ENCODE measurements at regions not wholly inside any gene's neighbourhood (a gene's known extent, or its start where the extent isn't known, plus 50 kb on each side); places are given as distances from the start of the nearest gene placed in this dataset.
"Not testable (repeated sequence)": the region's sequence is repeated elsewhere in the genome, so short reads cannot be mapped to it uniquely, and the experiment has no call there.

DNA sequence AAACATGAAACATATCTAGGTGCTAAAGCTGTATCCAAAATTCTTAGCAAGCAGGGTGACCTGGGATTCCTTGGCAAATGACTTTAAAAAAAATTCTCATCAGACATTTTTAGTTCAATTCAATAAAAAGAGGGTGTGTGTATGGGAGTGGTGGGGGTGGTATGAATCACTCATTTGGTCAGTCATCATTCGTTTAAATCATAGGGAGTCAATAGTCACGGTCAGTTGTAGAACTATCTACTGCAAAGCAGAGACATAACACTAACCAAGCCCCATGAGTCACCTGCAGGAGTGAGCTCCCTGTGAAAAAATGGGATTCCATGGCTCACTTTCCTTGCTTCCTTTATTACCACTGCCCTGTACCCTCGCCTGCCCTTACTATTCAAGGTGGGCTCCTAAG is 380.6 kb upstream of the TCF4 start:
- Histone ChIP-seq H3K4me3 (ENCODE audit: low read depth, low read length) (no peak overlapping the region), H3K4me1 (ENCODE audit: insufficient read depth) (no peaks in the 10 kb centered on the region), H3K36me3 (ENCODE audit: insufficient read depth) (no peaks in the 10 kb centered on the region), H3K27ac (ENCODE audit: low read depth) (no peak overlapping the region)
- 96% methylated on average over 3 of the region's 3 CpGs for WGBS
- no peak for DNase-seq (ENCODE audit: extremely low spot score)

DNA sequence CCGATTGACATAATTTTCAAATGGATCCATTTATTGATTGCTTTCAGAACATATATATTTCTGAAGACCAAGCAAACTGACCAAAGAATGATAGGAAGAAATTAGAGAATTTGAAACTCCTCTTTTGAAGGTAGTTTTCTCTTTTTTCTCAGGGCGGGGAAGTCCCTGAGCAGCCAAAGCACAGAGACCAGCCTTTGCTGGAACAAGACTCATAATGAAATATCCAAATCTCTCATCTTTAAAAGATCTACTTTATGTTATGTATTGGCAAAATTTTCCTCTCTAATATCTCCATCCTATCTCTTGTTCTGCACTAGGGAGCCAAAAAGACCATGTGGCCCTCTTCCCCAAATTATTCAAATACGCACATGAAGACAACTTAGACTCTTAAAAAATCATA is 379.0 kb upstream of the TCF4 start:
- no peak overlapping the region for H3K4me3 ChIP-seq (ENCODE audit: low read depth, low read length)
- H3K4me1 ChIP-seq (ENCODE audit: insufficient read depth): no peaks in the 10 kb centered on the region
- 92% methylated on average over 3 of the region's 3 CpGs for WGBS
- no peak overlapping the region for H3K27ac ChIP-seq (ENCODE audit: low read depth)
- H3K36me3 ChIP-seq (ENCODE audit: insufficient read depth): no peaks in the 10 kb centered on the region
- no peak for DNase-seq (ENCODE audit: extremely low spot score)

DNA sequence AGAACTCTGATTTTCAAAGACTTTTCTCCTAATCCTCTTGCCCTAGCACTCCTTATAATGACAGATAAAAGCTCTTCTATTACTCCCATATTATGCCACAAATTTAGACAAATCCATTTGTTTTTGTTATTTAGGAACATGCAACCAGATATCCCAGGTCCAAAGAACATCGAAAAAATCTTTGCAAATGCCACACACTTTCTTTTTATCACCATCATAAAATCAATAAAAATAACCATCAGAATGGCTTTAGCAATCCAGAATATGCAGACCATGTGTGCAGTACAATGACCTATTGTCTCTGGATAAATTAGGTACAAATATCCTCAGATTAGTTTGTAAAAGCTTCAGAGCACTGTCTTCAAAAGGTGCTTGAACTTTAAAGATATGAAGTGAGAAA is 376.2 kb upstream of the TCF4 start:
- no peak overlapping the region for H3K4me3 ChIP-seq (ENCODE audit: low read depth, low read length)
- WGBS: 46% methylated on average over 1 of the region's 1 CpG
- H3K27ac ChIP-seq (ENCODE audit: low read depth): no peak overlapping the region
- no peaks in the 10 kb centered on the region for H3K36me3 ChIP-seq (ENCODE audit: insufficient read depth)
- no peaks in the 10 kb centered on the region for H3K4me1 ChIP-seq (ENCODE audit: insufficient read depth)
- DNase-seq (ENCODE audit: extremely low spot score): no peak

DNA sequence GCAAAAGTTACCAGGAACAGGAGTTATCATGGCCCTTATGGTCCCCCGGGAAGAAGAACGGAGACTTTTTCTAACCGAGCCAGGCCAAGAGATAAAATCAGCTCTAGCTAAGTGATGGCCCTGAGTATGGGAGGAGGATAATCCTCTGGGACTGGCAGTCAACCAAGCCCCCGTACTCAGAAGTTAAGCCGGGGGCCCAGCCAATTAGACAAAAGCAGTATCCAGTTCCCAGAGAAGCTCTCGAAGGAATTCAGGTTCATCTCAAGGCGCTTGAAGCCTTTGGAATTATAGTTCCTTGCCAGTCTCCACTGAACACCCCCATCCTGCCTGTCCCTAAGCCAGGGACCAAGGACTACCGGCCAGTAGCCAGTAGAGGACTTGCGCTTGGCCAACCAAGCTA is 365.3 kb upstream of the TCF4 start:
- DNase-seq (ENCODE audit: extremely low spot score): no peak
- 59% methylated on average over 9 of the region's 9 CpGs for WGBS
- no peak overlapping the region for H3K27ac ChIP-seq (ENCODE audit: low read depth)
- no peaks in the 10 kb centered on the region for H3K4me1 ChIP-seq (ENCODE audit: insufficient read depth)
- no peaks in the 10 kb centered on the region for H3K36me3 ChIP-seq (ENCODE audit: insufficient read depth)
- H3K4me3 ChIP-seq (ENCODE audit: low read depth, low read length): no peak overlapping the region

DNA sequence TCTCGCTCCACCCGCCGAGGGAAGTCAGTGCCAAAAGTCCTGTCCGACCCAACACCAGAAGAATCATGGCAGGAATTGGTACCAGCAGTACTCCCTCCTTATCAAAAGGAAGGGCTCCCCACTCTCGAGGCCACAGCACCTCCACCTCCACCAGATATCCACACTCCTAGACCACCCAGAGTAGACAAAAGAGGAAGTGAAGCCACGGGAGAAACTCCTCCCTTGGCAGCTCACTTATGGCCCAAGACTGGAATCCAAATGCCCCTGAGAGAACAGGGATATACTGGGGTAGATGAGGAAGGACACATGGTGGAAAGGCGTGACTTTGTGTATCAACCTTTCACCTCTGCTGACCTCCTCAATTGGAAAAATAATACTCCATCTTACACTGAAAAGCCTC is 363.7 kb upstream of the TCF4 start:
- H3K36me3 ChIP-seq (ENCODE audit: insufficient read depth); H3K4me1 ChIP-seq (ENCODE audit: insufficient read depth); H3K27ac ChIP-seq (ENCODE audit: low read depth); H3K4me3 ChIP-seq (ENCODE audit: low read depth, low read length); DNase-seq (ENCODE audit: extremely low spot score): not testable (repeated sequence)
- WGBS: 86% methylated on average over 7 of the region's 7 CpGs

DNA sequence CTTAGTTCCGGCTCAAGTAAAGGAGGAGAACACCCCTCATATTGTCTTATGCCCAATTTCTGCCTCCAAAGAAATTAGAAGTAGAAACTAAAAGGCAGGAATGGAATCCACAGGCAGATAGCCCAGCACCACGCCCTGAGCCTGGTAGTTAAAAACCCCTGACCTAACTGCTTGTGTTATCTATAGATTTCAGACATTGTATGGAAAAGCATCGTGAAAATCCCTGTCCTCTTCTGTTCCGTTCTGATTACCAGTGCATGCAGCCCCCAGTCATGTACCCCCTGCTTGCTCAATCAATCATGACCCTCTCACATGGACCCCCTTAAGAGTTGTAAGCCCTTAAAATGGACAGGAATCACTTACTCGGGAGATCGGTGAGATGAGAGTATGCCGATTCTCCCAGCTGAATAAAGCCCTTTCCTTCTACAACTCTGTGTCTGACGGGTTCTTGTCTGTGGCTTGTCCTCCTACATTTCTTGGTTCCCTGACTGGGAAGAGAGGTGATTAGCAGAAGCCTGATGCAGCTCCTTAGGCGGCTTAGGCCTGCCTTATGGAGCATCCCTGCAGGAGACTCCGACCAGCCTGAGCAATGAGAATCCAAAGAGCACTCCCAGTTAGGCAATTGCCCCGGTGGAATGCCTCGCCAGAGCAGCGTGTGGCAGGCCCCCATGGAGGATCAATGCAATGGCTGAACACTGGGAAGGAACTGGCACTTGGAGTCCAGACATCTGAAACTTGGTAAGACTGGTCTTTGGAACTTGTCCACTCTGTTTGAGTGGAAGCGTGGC is 362.6 kb upstream of the TCF4 start:
- 95% methylated on average over 14 of the region's 14 CpGs for WGBS
- Histone ChIP-seq H3K4me3 (ENCODE audit: low read depth, low read length) (no peak overlapping the region), H3K36me3 (ENCODE audit: insufficient read depth) (no peaks in the 10 kb centered on the region), H3K27ac (ENCODE audit: low read depth) (no peak overlapping the region), H3K4me1 (ENCODE audit: insufficient read depth) (no peaks in the 10 kb centered on the region)
- DNase-seq (ENCODE audit: extremely low spot score): no peak

DNA sequence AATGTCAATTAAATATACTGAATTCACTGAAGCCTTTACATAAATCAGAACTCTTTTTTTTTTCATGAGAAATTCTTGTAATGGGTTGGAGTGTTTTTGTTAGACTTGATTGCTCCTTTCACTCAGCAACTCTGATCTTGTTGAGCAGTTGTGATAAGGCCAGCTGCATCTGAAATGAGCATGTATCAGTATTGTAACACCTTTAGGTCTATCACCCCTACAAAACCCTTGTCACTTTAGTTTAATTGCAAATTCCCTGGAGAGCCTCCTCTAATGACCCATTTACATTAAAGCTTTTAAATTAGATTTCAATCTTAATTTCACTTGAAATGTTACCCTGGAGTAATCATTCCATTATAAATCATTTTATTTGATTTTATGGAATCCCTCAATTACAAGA is 346.8 kb upstream of the TCF4 start:
- no peak overlapping the region for H3K27ac ChIP-seq (ENCODE audit: low read depth)
- H3K4me1 ChIP-seq (ENCODE audit: insufficient read depth): no peaks in the 10 kb centered on the region
- DNase-seq (ENCODE audit: extremely low spot score): no peak
- H3K4me3 ChIP-seq (ENCODE audit: low read depth, low read length): no peak overlapping the region
- H3K36me3 ChIP-seq (ENCODE audit: insufficient read depth): no peaks in the 10 kb centered on the region

DNA sequence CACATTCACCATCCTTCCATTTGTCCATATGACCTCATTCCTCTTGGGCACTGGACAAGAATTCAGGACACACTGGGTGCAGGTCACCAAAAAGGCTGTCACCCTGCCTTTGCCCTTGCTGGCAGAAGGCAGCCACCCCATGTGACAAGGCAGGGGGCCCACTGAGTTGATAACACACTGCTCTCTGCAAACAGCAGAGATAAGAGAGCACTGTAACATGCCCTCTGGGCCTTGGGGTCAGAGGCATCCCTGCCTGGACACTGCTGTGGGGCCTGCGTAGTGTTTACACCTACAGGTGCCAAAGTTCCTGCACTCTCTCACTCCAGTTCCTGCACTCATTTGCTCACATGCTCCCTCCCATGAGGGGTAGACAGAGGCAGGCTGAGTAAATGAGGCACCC is 344.7 kb upstream of the TCF4 start:
- H3K27ac ChIP-seq (ENCODE audit: low read depth): no peak overlapping the region
- 80% methylated on average over 1 of the region's 1 CpG for WGBS
- no peaks in the 10 kb centered on the region for H3K4me1 ChIP-seq (ENCODE audit: insufficient read depth)
- no peak for DNase-seq (ENCODE audit: extremely low spot score)
- no peak overlapping the region for H3K4me3 ChIP-seq (ENCODE audit: low read depth, low read length)
- H3K36me3 ChIP-seq (ENCODE audit: insufficient read depth): no peaks in the 10 kb centered on the region

DNA sequence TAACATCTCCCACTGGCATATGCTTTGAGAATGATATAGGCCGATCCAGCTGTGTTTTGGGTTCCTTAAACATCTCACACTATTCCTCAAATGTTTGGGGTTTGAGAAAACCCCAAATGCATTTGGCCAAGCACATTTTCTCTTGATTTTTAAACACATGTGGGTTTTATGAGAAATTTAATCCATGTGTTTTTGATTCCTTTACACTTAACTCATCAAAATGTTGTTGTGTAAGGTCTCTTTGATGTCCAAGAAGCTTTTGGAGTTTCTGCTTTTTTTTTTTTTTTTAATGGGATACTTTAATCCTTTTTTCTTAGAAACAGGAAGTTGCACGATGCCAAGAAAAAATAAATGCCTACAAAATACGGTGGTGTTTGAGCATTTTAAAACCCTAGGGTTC is 339.8 kb upstream of the TCF4 start:
- 28% methylated on average over 3 of the region's 3 CpGs for WGBS
- no peak overlapping the region for H3K4me3 ChIP-seq (ENCODE audit: low read depth, low read length)
- no peaks in the 10 kb centered on the region for H3K36me3 ChIP-seq (ENCODE audit: insufficient read depth)
- no peak for DNase-seq (ENCODE audit: extremely low spot score)
- H3K27ac ChIP-seq (ENCODE audit: low read depth): no peak overlapping the region
- no peaks in the 10 kb centered on the region for H3K4me1 ChIP-seq (ENCODE audit: insufficient read depth)

DNA sequence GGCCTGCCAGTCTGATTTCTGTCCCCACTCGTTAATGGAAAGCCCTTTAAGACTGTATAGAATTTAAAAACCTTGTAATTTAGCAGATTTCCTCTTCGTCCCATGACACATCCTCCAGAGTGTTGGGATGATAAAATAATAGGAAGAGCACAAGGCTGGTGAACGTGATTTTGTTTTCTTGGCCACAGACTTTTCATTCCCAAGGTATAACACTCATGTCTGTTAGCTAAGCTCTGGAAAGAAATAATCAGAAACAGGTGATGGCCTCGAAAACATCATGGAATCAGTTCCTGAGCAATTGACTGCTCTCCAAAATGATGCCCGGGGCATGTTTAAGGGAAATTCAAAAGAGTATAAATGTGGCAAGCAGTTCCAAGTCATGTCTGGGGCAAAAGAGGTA is 337.8 kb upstream of the TCF4 start:
- 78% methylated on average over 5 of the region's 5 CpGs for WGBS
- no peak overlapping the region for H3K4me3 ChIP-seq (ENCODE audit: low read depth, low read length)
- no peaks in the 10 kb centered on the region for H3K36me3 ChIP-seq (ENCODE audit: insufficient read depth)
- no peak overlapping the region for H3K27ac ChIP-seq (ENCODE audit: low read depth)
- DNase-seq (ENCODE audit: extremely low spot score): no peak
- no peaks in the 10 kb centered on the region for H3K4me1 ChIP-seq (ENCODE audit: insufficient read depth)

DNA sequence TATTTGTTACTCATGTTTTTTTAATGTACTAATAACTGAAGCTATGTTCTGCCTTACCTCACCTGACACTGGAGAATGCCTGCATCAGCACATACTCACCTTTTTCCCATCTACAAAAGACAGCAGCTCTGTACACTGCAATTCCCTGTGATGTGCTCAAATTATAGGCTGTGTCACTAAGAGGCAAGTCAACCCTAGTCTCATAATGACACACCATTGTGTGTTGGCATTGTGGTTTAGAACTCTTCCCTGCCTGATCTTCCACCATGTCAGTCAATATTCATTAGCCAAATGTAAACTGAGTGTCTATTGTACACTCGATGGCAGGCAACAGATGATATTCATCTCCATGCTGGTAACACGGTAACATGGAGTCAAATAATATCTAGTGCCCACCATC is 332.1 kb upstream of the TCF4 start:
- 85% methylated on average over 2 of the region's 2 CpGs for WGBS
- no peak for DNase-seq (ENCODE audit: extremely low spot score)
- H3K27ac ChIP-seq (ENCODE audit: low read depth): no peak overlapping the region
- H3K36me3 ChIP-seq (ENCODE audit: insufficient read depth): no peaks in the 10 kb centered on the region
- no peaks in the 10 kb centered on the region for H3K4me1 ChIP-seq (ENCODE audit: insufficient read depth)
- H3K4me3 ChIP-seq (ENCODE audit: low read depth, low read length): no peak overlapping the region

DNA sequence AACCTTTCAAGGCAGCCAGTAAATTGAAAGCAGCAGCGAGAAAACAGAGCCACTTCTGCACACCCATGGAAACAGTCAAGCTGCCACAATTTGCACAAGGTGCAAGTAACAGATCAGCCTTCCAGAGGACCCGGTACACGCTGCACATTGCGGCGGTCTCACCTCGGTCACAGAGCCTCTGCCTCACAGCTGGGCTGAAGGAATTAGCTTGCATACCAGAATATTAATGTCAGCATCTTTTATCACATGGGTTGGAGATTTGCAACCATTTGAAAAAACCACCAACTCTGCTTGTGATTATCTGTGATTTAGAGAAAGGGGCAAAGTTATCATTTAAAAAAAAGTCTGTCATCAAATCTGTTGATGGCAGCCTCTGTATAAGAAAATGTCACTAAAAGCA is 330.5 kb upstream of the TCF4 start:
- DNase-seq (ENCODE audit: extremely low spot score): no peak
- 37% methylated on average over 6 of the region's 6 CpGs for WGBS

DNA sequence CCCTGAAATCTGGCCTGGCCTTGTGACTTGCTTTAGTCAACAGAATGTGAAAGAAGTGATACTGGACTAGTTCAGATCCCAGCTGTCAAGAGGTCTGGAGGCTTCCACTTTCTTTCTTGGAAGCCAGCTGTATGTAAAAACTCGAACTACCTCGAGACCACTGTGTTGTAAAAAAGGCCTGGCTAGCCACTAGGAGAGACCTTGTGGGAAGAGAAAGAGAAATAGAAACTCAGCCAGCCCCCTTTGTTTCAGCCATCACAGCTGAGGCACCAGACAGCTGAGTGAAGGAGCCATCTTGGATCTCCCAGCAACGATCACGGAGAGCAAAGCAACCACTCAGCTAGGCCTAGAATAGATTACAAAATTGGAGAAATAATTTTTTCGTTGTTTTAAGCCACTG is 324.9 kb upstream of the TCF4 start:
- no peak for DNase-seq (ENCODE audit: extremely low spot score)
- 94% methylated on average over 5 of the region's 5 CpGs for WGBS
- Histone ChIP-seq H3K4me3 (ENCODE audit: low read depth, low read length) (no peak overlapping the region), H3K27ac (ENCODE audit: low read depth) (no peak overlapping the region), H3K36me3 (ENCODE audit: insufficient read depth) (no peaks in the 10 kb centered on the region), H3K4me1 (ENCODE audit: insufficient read depth) (no peaks in the 10 kb centered on the region)

More for the DNA sequence above, 330.5 kb upstream of the TCF4 start:
- H3K4me3 ChIP-seq (ENCODE audit: low read depth, low read length): no peak overlapping the region
- no peaks in the 10 kb centered on the region for H3K4me1 ChIP-seq (ENCODE audit: insufficient read depth)
- H3K27ac ChIP-seq (ENCODE audit: low read depth): no peak overlapping the region
- H3K36me3 ChIP-seq (ENCODE audit: insufficient read depth): no peaks in the 10 kb centered on the region

DNA sequence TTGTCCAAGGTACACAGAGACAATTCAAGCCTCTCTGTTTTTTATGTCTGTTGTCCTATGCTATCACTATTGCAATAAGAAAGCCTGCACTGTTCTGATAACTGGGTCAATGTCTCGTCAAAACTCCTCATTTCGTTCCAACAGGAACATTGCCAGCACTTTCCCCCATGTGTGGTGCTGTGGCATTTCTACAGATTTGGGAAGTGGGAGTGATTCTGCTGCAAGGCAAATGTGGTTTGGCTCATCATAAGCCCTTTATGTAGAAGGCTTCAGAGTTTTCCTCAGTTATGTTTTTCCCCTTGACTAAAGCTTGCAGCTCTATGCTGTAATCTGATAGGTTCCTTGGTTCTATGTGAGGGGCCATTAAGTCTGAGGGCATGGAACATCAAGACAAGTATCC is 324.1 kb upstream of the TCF4 start:
- H3K27ac ChIP-seq (ENCODE audit: low read depth): no peak overlapping the region
- no peaks in the 10 kb centered on the region for H3K4me1 ChIP-seq (ENCODE audit: insufficient read depth)
- H3K36me3 ChIP-seq (ENCODE audit: insufficient read depth): no peaks in the 10 kb centered on the region
- no peak for DNase-seq (ENCODE audit: extremely low spot score)
- H3K4me3 ChIP-seq (ENCODE audit: low read depth, low read length): no peak overlapping the region
- 81% methylated on average over 2 of the region's 2 CpGs for WGBS

DNA sequence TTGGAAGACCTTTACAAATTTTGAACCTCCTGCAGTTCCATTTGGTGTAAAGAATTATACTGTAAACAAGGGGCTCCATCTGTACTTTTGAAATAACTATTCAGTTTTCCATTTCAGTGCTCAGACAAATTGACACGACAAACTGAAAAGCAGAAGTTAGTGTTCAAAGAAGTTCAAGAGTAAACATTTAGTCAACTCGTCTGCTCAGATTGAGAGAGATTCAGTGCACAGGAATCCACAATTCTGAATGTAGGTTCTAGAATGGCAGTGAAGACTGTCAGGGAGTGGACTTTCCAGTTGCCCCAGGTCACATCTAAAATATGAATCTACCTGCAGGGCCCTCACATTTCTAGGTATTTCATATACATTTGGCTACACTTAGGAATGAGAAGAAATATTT is 322.3 kb upstream of the TCF4 start:
- H3K4me3 ChIP-seq (ENCODE audit: low read depth, low read length): no peak overlapping the region
- H3K27ac ChIP-seq (ENCODE audit: low read depth): no peak overlapping the region
- no peak for DNase-seq (ENCODE audit: extremely low spot score)
- WGBS: 53% methylated on average over 2 of the region's 2 CpGs
- no peaks in the 10 kb centered on the region for H3K4me1 ChIP-seq (ENCODE audit: insufficient read depth)
- H3K36me3 ChIP-seq (ENCODE audit: insufficient read depth): no peaks in the 10 kb centered on the region

Data from urinary bladder (tissue), 3 donors.